K562 (cell line): ENCODE measurements at regions not wholly inside any gene's neighbourhood (a gene's known extent, or its start where the extent isn't known, plus 50 kb on each side); places are given as distances from the start of the nearest gene placed in this dataset.

ENCODE experiments used
- ATAC-seq: fragments of 200-7000 bp; cut with Tn5 transposase; 3 replicates; pipeline ENCODE4 v1.9.1; 2020; ENCODE audit warnings: moderate library complexity
- BruUV-seq: library from RNA; stranded (reverse); fragments of 400-500 nt; replicated peaks from 2 replicates; lab custom pipeline; 2021; lab: Mats Ljungman, UMichigan
- CTCF ChIA-PET: fragments of 300-600 bp; formaldehyde crosslinking; extraction: SDS; loops from one replicate; lab custom pipeline; 2021; ENCODE audit warnings: low intra/inter-chr PET ratio; lab: Yijun Ruan, JAX
- POLR2A ChIA-PET: fragments of 300-600, 350-650 bp; sonication (Branson Sonifier 250); formaldehyde crosslinking; extraction: SDS; loops from one replicate; lab custom pipeline; 2021; ENCODE audit warnings: antibody characterized with exemption, inconsistent platforms; lab: Yijun Ruan, JAX
- DNase-seq, 4 experiments: peaks; one replicate each; pipeline versions ENCODE4 v3.0.0 to v3.0.0-alpha.2; 2011 to 2018; ENCODE audit warnings: low spot score in 3 of 4, mixed read lengths in 3 of 4; ENCODE audit errors: extremely low read depth in 1 of 4
- FAIRE-seq: peaks from 2 replicates; lab custom pipeline; 2011; peaks lifted over from hg19 to GRCh38; lab: Jason Lieb, UNC
- H2AFZ ChIP-seq: 2 replicates; pipeline ENCODE4 v1.6.0; 2011; ENCODE audit warnings: low read depth, low read length, control low read depth, inconsistent platforms
- H3K27ac ChIP-seq: fragments of 200-600 bp; 3 replicates; pipeline ENCODE4 v1.8.0; 2011; ENCODE audit warnings: low read depth, mild to moderate bottlenecking, control low read depth, inconsistent platforms, low read length, moderate library complexity, mixed read lengths; ENCODE audit errors: extremely low read depth
- H3K27me3 ChIP-seq, 2 experiments: fragments of 300-600 bp in 1 of 2; 2 replicates in 1 of 2; 3 replicates in 1 of 2; pipeline versions ENCODE4 v1.6.0 to v1.8.0; 2011; ENCODE audit warnings: inconsistent platforms in 2 of 2, low read length in 2 of 2, mild to moderate bottlenecking in 1 of 2, mixed read lengths in 1 of 2, moderate library complexity in 1 of 2; ENCODE audit not compliant: control insufficient read depth in 2 of 2, insufficient read depth in 2 of 2
- H3K36me3 ChIP-seq: fragments of 300-600 bp; 3 replicates; pipeline ENCODE4 v1.8.0; 2011; ENCODE audit warnings: mild to moderate bottlenecking, low read length, inconsistent platforms; ENCODE audit not compliant: control insufficient read depth, insufficient read depth
- H3K4me1 ChIP-seq, 2 experiments: fragments of 200-600 bp in 1 of 2; replicated peaks in 1 of 2; 2 replicates in 1 of 2; 3 replicates in 1 of 2; pipeline versions ENCODE4 v1.5.1 to v1.8.0; 2011; ENCODE audit warnings: inconsistent platforms in 2 of 2, low read length in 2 of 2, mild to moderate bottlenecking in 1 of 2, mixed read lengths in 1 of 2, moderate library complexity in 1 of 2; ENCODE audit not compliant: control insufficient read depth in 2 of 2, insufficient read depth in 2 of 2
- H3K4me2 ChIP-seq: 2 replicates; pipeline ENCODE4 v1.6.1; 2011; ENCODE audit warnings: low read length, control low read depth, inconsistent platforms, mixed read lengths; ENCODE audit not compliant: insufficient read depth
- H3K4me3 ChIP-seq: fragments of 200-600 bp; sonication (generic), shearing (Covaris generic); 2 replicates; pipeline ENCODE4 v1.5.1; 2016; ENCODE audit warnings: control low read depth, inconsistent platforms
- H3K79me2 ChIP-seq: fragments of 200-600 bp; 3 replicates; pipeline ENCODE4 v1.8.0; 2011; ENCODE audit warnings: low read length, inconsistent platforms; ENCODE audit not compliant: control insufficient read depth, insufficient read depth
- H3K9ac ChIP-seq, 2 experiments: 2 replicates each; pipeline versions ENCODE4 v1.6.0 to v1.6.1; 2011; ENCODE audit warnings: low read depth in 2 of 2, low read length in 2 of 2, control low read depth in 1 of 2, inconsistent platforms in 1 of 2, mild to moderate bottlenecking in 1 of 2, mixed read lengths in 1 of 2; ENCODE audit not compliant: insufficient read depth in 1 of 2
- H3K9me1 ChIP-seq: one replicate; pipeline ENCODE4 v1.6.0; 2011; ENCODE audit warnings: inconsistent platforms, mild to moderate bottlenecking, low read length, moderate library complexity; ENCODE audit not compliant: control insufficient read depth, insufficient read depth
- H3K9me3 ChIP-seq: replicated peaks from 2 replicates; pipeline ENCODE4 v1.5.1; 2011; ENCODE audit warnings: low read depth, low read length, inconsistent platforms; ENCODE audit not compliant: control insufficient read depth, insufficient read depth
- H4K20me1 ChIP-seq: replicated peaks from 2 replicates; pipeline ENCODE4 v1.6.1; 2011; ENCODE audit warnings: low read length, inconsistent platforms, mixed read lengths; ENCODE audit not compliant: control insufficient read depth, insufficient read depth
- ERF ChIP-seq: fragments of 450-650 bp; formaldehyde crosslinking; IDR thresholded peaks from 2 replicates; pipeline ENCODE4 v1.4.0; 2020; ENCODE audit warnings: mild to moderate bottlenecking, mixed read lengths
- ETV6 ChIP-seq, 3 experiments: fragments of 150-350 bp in 1 of 3; sonication (generic) in 1 of 3; formaldehyde crosslinking in 1 of 3; IDR thresholded peaks; 2 replicates each; pipeline versions ENCODE4 v1.6.1 to v1.8.0; 2014 to 2022; ENCODE audit warnings: borderline replicate concordance in 2 of 3, low read depth in 2 of 3, antibody characterized with exemption in 1 of 3, low read length in 1 of 3, mild to moderate bottlenecking in 1 of 3, missing genetic modification reagents in 1 of 3
- FOXP4 ChIP-seq: sonication (generic); formaldehyde crosslinking; IDR thresholded peaks from 2 replicates; pipeline ENCODE4 v1.8.0; 2022; ENCODE audit warnings: mild to moderate bottlenecking, missing genetic modification reagents, borderline replicate concordance
- GTF2E2 ChIP-seq: fragments of 200-800 bp; sonication (Bioruptor generic); IDR thresholded peaks from 2 replicates; pipeline ENCODE4 v1.6.1; 2016; ENCODE audit warnings: missing genetic modification characterization, missing compliant biosample characterization
- MBD1 ChIP-seq: fragments of 250-450 bp; sonication (Bioruptor Pico); IDR thresholded peaks from 2 replicates; pipeline ENCODE4 v1.8.0; 2022; ENCODE audit warnings: inconsistent platforms
- TGIF2 ChIP-seq: sonication (generic); formaldehyde crosslinking; IDR thresholded peaks from 2 replicates; pipeline ENCODE4 v1.8.1; 2022; ENCODE audit warnings: mild to moderate bottlenecking, missing genetic modification reagents, moderate library complexity
- YY1 ChIP-seq, 3 experiments: IDR thresholded peaks; 2 replicates each; pipeline ENCODE4 v1.6.1; 2011; ENCODE audit warnings: low read length in 2 of 3, mild to moderate bottlenecking in 2 of 3, moderate library complexity in 2 of 3, borderline replicate concordance in 1 of 3, control low read depth in 1 of 3, low read depth in 1 of 3; ENCODE audit not compliant: insufficient read depth in 3 of 3, insufficient replicate concordance in 2 of 3, control insufficient read depth in 1 of 3, insufficient read length in 1 of 3; ENCODE audit errors: extremely low read depth in 1 of 3
- ZNF583 ChIP-seq: fragments of 250-450 bp; sonication (Bioruptor Pico); IDR thresholded peaks from 2 replicates; pipeline ENCODE4 v1.4.0; 2020
- WGBS: fragments of 100-300 bp; shearing (Covaris generic); methylation state at CpG from one replicate; pipeline ENCODE4 v1.1.6; 2016; ENCODE audit warnings: low coverage, mixed read lengths; ENCODE audit not compliant: insufficient coverage; ENCODE audit errors: missing lambda C conversion rate; 5-methylcytosine and 5-hydroxymethylcytosine counted together
- in situ Hi-C: fragments of 300-500 bp; cut with MboI; formaldehyde crosslinking; loops from 4 replicates; pipeline ENCODE4 v1.15.0; 2018; ENCODE audit warnings: inconsistent platforms, mixed read lengths
- intact Hi-C: fragments of 100-400 bp; cut with micrococcal nuclease; formaldehyde crosslinking; loops from 2 replicates; pipeline ENCODE4 v1.14.2; 2022

- no peak overlapping the region for H3K27ac ChIP-seq
- no peak overlapping the region for H3K9ac ChIP-seq
- no peaks in the 10 kb centered on the region for H3K79me2 ChIP-seq
- H3K4me3 ChIP-seq: no peak overlapping the region
- intact Hi-C loops: no loop called here
- CTCF ChIA-PET: no interaction called here
- in situ Hi-C loops: no loop called here
- no TSS peak for BruUV-seq
- POLR2A ChIA-PET: interaction anchor here (1.1 kb wide), 1 partner anchor 74 kb away, joined by 3 read pairs; no protein-coding TSS in a partner anchor
- ATAC-seq: no peak
- no peak for DNase-seq
- no peak for TF ChIP-seq ERF
- TF ChIP-seq TGIF2 (CRISPR knock-in tag): no peak
- no peak for TF ChIP-seq FOXP4 (CRISPR knock-in tag)
- no peak for TF ChIP-seq MBD1
- TF ChIP-seq GTF2E2 (tag): no peak
- no peak for TF ChIP-seq ZNF583 (CRISPR knock-in tag)
- TF ChIP-seq YY1 (IDR thresholded peaks at IDR 0.05; ENCODE audit: borderline replicate concordance in 1 of 3, control insufficient read depth in 1 of 3, extremely low read depth in 1 of 3, insufficient read depth in 3 of 3, insufficient read length in 1 of 3, insufficient replicate concordance in 2 of 3, low read depth in 1 of 3, low read length in 2 of 3): no peak
- TF ChIP-seq ETV6 (IDR thresholded peaks at IDR 0.05; ENCODE audit: borderline replicate concordance in 1 of 2, low read depth in 2 of 2, low read length in 1 of 2): no peak
- TF ChIP-seq ETV6 (CRISPR knock-in tag; IDR thresholded peaks at IDR 0.05; ENCODE audit: borderline replicate concordance): no peak
- no peaks in the 10 kb centered on the region; a peak in 1 of 5 replicates for H3K4me1 ChIP-seq
- no peak overlapping the region for H2AFZ ChIP-seq
- H4K20me1 ChIP-seq: no peaks in the 10 kb centered on the region; the same call in 1 of the 2 replicates
- no peaks in the 10 kb centered on the region for H3K9me3 ChIP-seq
- no peaks in the 10 kb centered on the region for H3K36me3 ChIP-seq
- WGBS: 2% methylated on average over 10 of the region's 10 CpGs
- no peak overlapping the region for H3K4me2 ChIP-seq
- no peak for FAIRE-seq
- H3K27me3 ChIP-seq: peaks cover 37 to 54% of the 10 kb centered on the region in 2 experiments
- H3K9me1 ChIP-seq: no peaks in the 10 kb centered on the region
Observed at GRCh38 chr3:43953380-43953779, 262.6 kb downstream of the ABHD5 start.
